Epithelial cell of proximal tubule (primary cell): ENCODE measurements at regions not wholly inside any gene's neighbourhood (a gene's known extent, or its start where the extent isn't known, plus 50 kb on each side); places are given as distances from the start of the nearest gene placed in this dataset.

Experiments used
- DNase-seq: peaks from one replicate; pipeline ENCODE4 v3.0.0-alpha.2; 2011; ENCODE audit warnings: low read depth
- H3K4me3 ChIP-seq: 2 replicates; pipeline ENCODE4 v1.5.1; 2011; ENCODE audit warnings: low read depth, mild to moderate bottlenecking, low read length
- CTCF ChIP-seq: conservative IDR thresholded peaks from 2 replicates; pipeline ENCODE4 v1.5.1; 2012; ENCODE audit warnings: low read depth, mild to moderate bottlenecking, low read length

- no peak overlapping the region for H3K4me3 ChIP-seq
- TF ChIP-seq CTCF, result no peak
- DNase-seq, result no peak
Measured at GRCh38 chr14:100409003-100409360, 85.8 kb downstream of the SLC25A47 start.

GRCh38 chr14:100409651-100410050 lies 86.5 kb downstream of the SLC25A47 start:
- TF ChIP-seq CTCF, result no peak
- H3K4me3 ChIP-seq, result no peak overlapping the region
- no peak for DNase-seq

GRCh38 chr14:100410056-100410565 lies 87.0 kb downstream of the SLC25A47 start:
- no peak for DNase-seq
- no peak overlapping the region for H3K4me3 ChIP-seq
- no peak for TF ChIP-seq CTCF

- no peak for DNase-seq
- no peak overlapping the region for H3K4me3 ChIP-seq
- TF ChIP-seq CTCF, result no peak
Measured at GRCh38 chr14:100413699-100414098, 90.6 kb downstream of the SLC25A47 start.

GRCh38 chr14:100415226-100415625 lies 92.1 kb downstream of the SLC25A47 start:
- no peak for TF ChIP-seq CTCF
- H3K4me3 ChIP-seq, result no peak overlapping the region
- no peak for DNase-seq

- H3K4me3 ChIP-seq, result no peak overlapping the region
Measured at GRCh38 chr14:100416081-100416680, 93.0 kb downstream of the SLC25A47 start.

More at GRCh38 chr14:100416081-100416680, 93.0 kb downstream of the SLC25A47 start:
- TF ChIP-seq CTCF, result no peak
- DNase-seq, result no peak
